ENCODE measurements at regions not wholly inside any gene's neighbourhood (a gene's known extent, or its start where the extent isn't known, plus 50 kb on each side); places are given as distances from the start of the nearest gene placed in this dataset.

GRCh38 chr6:119526561-119527230 is 177.1 kb upstream of the MAN1A1 start:
- Histone ChIP-seq H3K4me1 (ENCODE audit: control insufficient read depth, extremely low read depth, insufficient read depth, low read length) (no peaks in the 10 kb centered on the region), H3K79me2 (ENCODE audit: control insufficient read depth, insufficient read depth, low read length) (no peaks in the 10 kb centered on the region), H3K9me3 (ENCODE audit: control insufficient read depth, low read depth, low read length) (no peaks in the 10 kb centered on the region), H3K27me3 (ENCODE audit: control insufficient read depth, extremely low read depth, insufficient read depth, low read length) (no peaks in the 10 kb centered on the region), H3K9me1 (ENCODE audit: control insufficient read depth, extremely low read depth, insufficient read depth, low read length) (no peaks in the 10 kb centered on the region), H3K36me3 (ENCODE audit: control insufficient read depth in 2 of 2, extremely low read depth in 1 of 2, insufficient read depth in 2 of 2, low read length in 2 of 2) (no peaks in the 10 kb centered on the region), H2AFZ (ENCODE audit: control insufficient read depth, low read length) (no peak overlapping the region), H3K9ac (ENCODE audit: control insufficient read depth, extremely low read depth, insufficient read depth, low read length) (no peak overlapping the region), H3K27ac (ENCODE audit: control insufficient read depth, insufficient read depth, low read length) (no peak overlapping the region), H4K20me1 (ENCODE audit: control insufficient read depth, extremely low read depth, insufficient read depth, low read length) (no peaks in the 10 kb centered on the region), H3K4me3 (ENCODE audit: control insufficient read depth in 2 of 3, extremely low read depth in 1 of 3, insufficient read depth in 2 of 3, low read depth in 1 of 3, low read length in 3 of 3) (no peak overlapping the region), H3K4me2 (ENCODE audit: control insufficient read depth, extremely low read depth, insufficient read depth, low read depth, low read length) (no peak overlapping the region)
- dilution Hi-C loops (cut with MboI; ENCODE audit: extremely low pct_ligation_motif_present, low sequenced_read_pairs): no loop called here
- no peak for DNase-seq (ENCODE audit: low read depth, low spot score)
- FAIRE-seq: no peak
- TF ChIP-seq EZH2 (IDR thresholded peaks at IDR 0.05; ENCODE audit: low read length): no peak
- TF ChIP-seq CTCF (optimal IDR thresholded peaks at IDR 0.05 in 1 of 3, IDR thresholded peaks at IDR 0.05 in 1 of 3, conservative IDR thresholded peaks at IDR 0.05 in 1 of 3; ENCODE audit: extremely low read depth in 1 of 3, insufficient read depth in 2 of 3, low read length in 3 of 3): no peak

GRCh38 chr6:119524410-119524809 is 174.8 kb upstream of the MAN1A1 start:
- dilution Hi-C loops (cut with MboI; ENCODE audit: extremely low pct_ligation_motif_present, low sequenced_read_pairs): no loop called here
- Histone ChIP-seq H3K36me3 (ENCODE audit: control insufficient read depth in 2 of 2, extremely low read depth in 1 of 2, insufficient read depth in 2 of 2, low read length in 2 of 2) (no peaks in the 10 kb centered on the region), H3K9me1 (ENCODE audit: control insufficient read depth, extremely low read depth, insufficient read depth, low read length) (no peaks in the 10 kb centered on the region), H3K9ac (ENCODE audit: control insufficient read depth, extremely low read depth, insufficient read depth, low read length) (no peak overlapping the region), H3K9me3 (ENCODE audit: control insufficient read depth, low read depth, low read length) (no peaks in the 10 kb centered on the region), H3K27ac (ENCODE audit: control insufficient read depth, insufficient read depth, low read length) (no peak overlapping the region), H3K4me3 (ENCODE audit: control insufficient read depth in 2 of 3, extremely low read depth in 1 of 3, insufficient read depth in 2 of 3, low read depth in 1 of 3, low read length in 3 of 3) (no peak overlapping the region), H3K79me2 (ENCODE audit: control insufficient read depth, insufficient read depth, low read length) (no peaks in the 10 kb centered on the region), H4K20me1 (ENCODE audit: control insufficient read depth, extremely low read depth, insufficient read depth, low read length) (no peaks in the 10 kb centered on the region), H3K4me1 (ENCODE audit: control insufficient read depth, extremely low read depth, insufficient read depth, low read length) (no peaks in the 10 kb centered on the region), H2AFZ (ENCODE audit: control insufficient read depth, low read length) (no peak overlapping the region), H3K4me2 (ENCODE audit: control insufficient read depth, extremely low read depth, insufficient read depth, low read depth, low read length) (no peak overlapping the region), H3K27me3 (ENCODE audit: control insufficient read depth, extremely low read depth, insufficient read depth, low read length) (no peaks in the 10 kb centered on the region)
- DNase-seq (ENCODE audit: low read depth, low spot score) (no peak), FAIRE-seq (no peak)
- TF ChIP-seq CTCF (optimal IDR thresholded peaks at IDR 0.05 in 1 of 3, IDR thresholded peaks at IDR 0.05 in 1 of 3, conservative IDR thresholded peaks at IDR 0.05 in 1 of 3; ENCODE audit: extremely low read depth in 1 of 3, insufficient read depth in 2 of 3, low read length in 3 of 3): no peak
- no peak for TF ChIP-seq EZH2 (IDR thresholded peaks at IDR 0.05; ENCODE audit: low read length)

Measured in keratinocyte (primary cell).